H1 (cell line): ENCODE measurements at regions not wholly inside any gene's neighbourhood (a gene's known extent, or its start where the extent isn't known, plus 50 kb on each side); places are given as distances from the start of the nearest gene placed in this dataset.

Experiments used
- CTCF ChIA-PET: fragments of 300-600 bp; sonication (Branson Sonifier 250); formaldehyde crosslinking; loops from one replicate; lab custom pipeline; 2021; ENCODE audit not compliant: partially characterized antibody; lab: Charles Lee
- POLR2A ChIA-PET: fragments of 300-600 bp; sonication (Branson Sonifier 250); formaldehyde crosslinking; loops from one replicate; lab custom pipeline; 2021; ENCODE audit warnings: inconsistent platforms; ENCODE audit not compliant: partially characterized antibody; lab: Charles Lee
- DNase-seq, 2 experiments: peaks; one replicate each; pipeline versions ENCODE4 v3.0.0 to v3.0.0-alpha.2; 2010 to 2022; ENCODE audit warnings: low spot score in 2 of 2, low read depth in 1 of 2, mixed read lengths in 1 of 2
- FAIRE-seq: peaks from 2 replicates; lab custom pipeline; 2011; peaks lifted over from hg19 to GRCh38; lab: Jason Lieb, UNC
- H2AFZ ChIP-seq: 2 replicates; pipeline ENCODE4 v1.8.1; 2012; ENCODE audit warnings: low read length, inconsistent platforms
- H2AK5ac ChIP-seq: 2 replicates; pipeline ENCODE4 v1.6.1; 2013; ENCODE audit warnings: low read depth, low read length
- H2BK120ac ChIP-seq: replicated peaks from 2 replicates; pipeline ENCODE3; 2013; ENCODE audit warnings: low read depth, low read length, inconsistent platforms
- H2BK12ac ChIP-seq: 2 replicates; pipeline ENCODE4 v1.6.1; 2013; ENCODE audit warnings: low read depth, low read length
- H2BK15ac ChIP-seq: 2 replicates; pipeline ENCODE4 v1.6.1; 2013; ENCODE audit warnings: low read length
- H2BK20ac ChIP-seq: 2 replicates; pipeline ENCODE4 v1.6.1; 2013; ENCODE audit warnings: low read length
- H2BK5ac ChIP-seq: 2 replicates; pipeline ENCODE4 v1.6.1; 2013; ENCODE audit warnings: low read depth, low read length
- H3K14ac ChIP-seq: 2 replicates; pipeline ENCODE4 v1.6.1; 2013; ENCODE audit warnings: inconsistent platforms; ENCODE audit not compliant: insufficient read length
- H3K18ac ChIP-seq: 2 replicates; pipeline ENCODE4 v1.6.1; 2013; ENCODE audit warnings: low read length; ENCODE audit errors: extremely low read depth
- H3K23ac ChIP-seq: 2 replicates; pipeline ENCODE4 v1.6.1; 2013; ENCODE audit warnings: inconsistent platforms; ENCODE audit not compliant: insufficient read length
- H3K23me2 ChIP-seq: 2 replicates; pipeline ENCODE4 v1.6.1; 2013; ENCODE audit warnings: low read depth, low read length
- H3K27ac ChIP-seq: 2 replicates; pipeline ENCODE4 v1.6.1; 2011; ENCODE audit warnings: low read depth, low read length, inconsistent platforms
- H3K27me3 ChIP-seq, 4 experiments: replicated peaks in 1 of 4; 1 replicate in 1 of 4; 2 replicates in 3 of 4; pipeline versions ENCODE4 v1.6.1 to v1.8.1; 2011 to 2013; ENCODE audit warnings: low read length in 3 of 4, mild to moderate bottlenecking in 3 of 4, inconsistent platforms in 2 of 4, mixed read lengths in 2 of 4, moderate library complexity in 1 of 4; ENCODE audit not compliant: control insufficient read depth in 3 of 4, insufficient read depth in 3 of 4; ENCODE audit errors: extremely low read depth in 1 of 4
- H3K36me3 ChIP-seq, 4 experiments: 2 replicates each; pipeline versions ENCODE4 v1.6.1 to v1.8.1; 2011 to 2013; ENCODE audit warnings: mild to moderate bottlenecking in 4 of 4, low read length in 3 of 4, moderate library complexity in 2 of 4, control low read depth in 1 of 4, inconsistent platforms in 1 of 4; ENCODE audit not compliant: insufficient read depth in 4 of 4, control insufficient read depth in 2 of 4
- H3K4ac ChIP-seq: replicated peaks from 2 replicates; pipeline ENCODE3; 2013; ENCODE audit warnings: low read length, low read depth, mixed read lengths, inconsistent platforms; ENCODE audit not compliant: insufficient read length
- H3K4me1 ChIP-seq, 4 experiments: replicated peaks in 1 of 4; 1 replicate in 1 of 4; 2 replicates in 3 of 4; pipeline versions ENCODE4 v1.6.1 to v1.8.1; 2011 to 2013; ENCODE audit warnings: low read length in 3 of 4, inconsistent platforms in 2 of 4, mixed read lengths in 1 of 4; ENCODE audit not compliant: insufficient read depth in 4 of 4, control insufficient read depth in 3 of 4
- H3K4me2 ChIP-seq, 2 experiments: 2 replicates each; pipeline versions ENCODE4 v1.6.1 to v1.8.1; 2011 to 2013; ENCODE audit warnings: low read depth in 2 of 2, low read length in 2 of 2, control low read depth in 1 of 2, inconsistent platforms in 1 of 2, mild to moderate bottlenecking in 1 of 2; ENCODE audit not compliant: insufficient read depth in 1 of 2
- H3K4me3 ChIP-seq, 4 experiments: fragments of 200-600, 300-600 bp in 1 of 4; sonication (generic), shearing (Covaris generic), sonication (Bioruptor Twin) in 1 of 4; 2 replicates each; pipeline versions ENCODE4 v1.5.1 to v1.8.1; 2011 to 2016; ENCODE audit warnings: low read length in 4 of 4, low read depth in 3 of 4, control low read depth in 2 of 4, inconsistent platforms in 2 of 4, mild to moderate bottlenecking in 2 of 4, mixed read lengths in 1 of 4, moderate library complexity in 1 of 4; ENCODE audit not compliant: insufficient read depth in 2 of 4; ENCODE audit errors: extremely low read depth in 1 of 4
- H3K56ac ChIP-seq: replicated peaks from 2 replicates; pipeline ENCODE3; 2013; ENCODE audit warnings: low read depth, mild to moderate bottlenecking, mixed read lengths, low read length, inconsistent platforms; ENCODE audit not compliant: insufficient read length
- H3K79me1 ChIP-seq: 2 replicates; pipeline ENCODE4 v1.6.1; 2013; ENCODE audit warnings: low read depth, low read length, control low read depth
- H3K79me2 ChIP-seq, 2 experiments: 2 replicates each; pipeline versions ENCODE4 v1.6.1 to v1.8.1; 2012 to 2013; ENCODE audit warnings: low read length in 2 of 2, mild to moderate bottlenecking in 2 of 2, inconsistent platforms in 1 of 2; ENCODE audit not compliant: insufficient read depth in 2 of 2, control insufficient read depth in 1 of 2
- H3K9ac ChIP-seq, 4 experiments: replicated peaks in 1 of 4; 1 replicate in 1 of 4; 2 replicates in 3 of 4; pipeline versions ENCODE4 v1.6.1 to v1.8.1; 2011 to 2013; ENCODE audit warnings: low read depth in 3 of 4, low read length in 3 of 4, control low read depth in 2 of 4, mild to moderate bottlenecking in 2 of 4, moderate library complexity in 2 of 4, inconsistent platforms in 1 of 4; ENCODE audit errors: extremely low read depth in 1 of 4
- H3K9me3 ChIP-seq, 2 experiments: 2 replicates each; pipeline versions ENCODE4 v1.6.1 to v1.8.1; 2012 to 2013; ENCODE audit warnings: mild to moderate bottlenecking in 2 of 2, moderate library complexity in 2 of 2, control low read depth in 1 of 2, inconsistent platforms in 1 of 2, low read depth in 1 of 2, low read length in 1 of 2, mixed read lengths in 1 of 2; ENCODE audit not compliant: insufficient read depth in 2 of 2
- H4K20me1 ChIP-seq, 2 experiments: replicated peaks in 1 of 2; 2 replicates each; pipeline versions ENCODE3 to v1.8.1; 2011 to 2013; ENCODE audit warnings: inconsistent platforms in 2 of 2, low read length in 2 of 2, mild to moderate bottlenecking in 1 of 2; ENCODE audit not compliant: insufficient read depth in 2 of 2, control insufficient read depth in 1 of 2
- H4K5ac ChIP-seq: 2 replicates; pipeline ENCODE4 v1.6.1; 2013; ENCODE audit warnings: low read length, low read depth, mixed read lengths, inconsistent platforms; ENCODE audit not compliant: insufficient read length
- H4K8ac ChIP-seq: 2 replicates; pipeline ENCODE4 v1.8.0; 2013; ENCODE audit warnings: mild to moderate bottlenecking, moderate library complexity, low read length, inconsistent platforms; ENCODE audit not compliant: insufficient read depth; ENCODE audit errors: extremely low read depth
- H4K91ac ChIP-seq: replicated peaks from 2 replicates; pipeline ENCODE3; 2013; ENCODE audit warnings: low read length, mixed read lengths, inconsistent platforms; ENCODE audit not compliant: insufficient read length
- ATF2 ChIP-seq: IDR thresholded peaks from 2 replicates; pipeline ENCODE4 v1.6.1; 2012; ENCODE audit warnings: low read length, inconsistent platforms
- BCL11A ChIP-seq, 2 experiments: IDR thresholded peaks; one replicate each; pipeline ENCODE4 v1.6.1; 2011; ENCODE audit warnings: low read depth in 2 of 2, low read length in 2 of 2, mild to moderate bottlenecking in 2 of 2
- CEBPB ChIP-seq: IDR thresholded peaks from 2 replicates; pipeline ENCODE4 v1.6.1; 2012; ENCODE audit warnings: low read depth, low read length
- CHD2 ChIP-seq: IDR thresholded peaks from 2 replicates; pipeline ENCODE4 v1.6.1; 2012; ENCODE audit warnings: low read length, improper control_type of control experiment
- CTBP2 ChIP-seq: IDR thresholded peaks from 2 replicates; pipeline ENCODE4 v1.7.0; 2011; ENCODE audit warnings: borderline replicate concordance, mild to moderate bottlenecking, moderate library complexity, mixed read lengths, low read length; ENCODE audit not compliant: insufficient read depth, insufficient read length
- KDM1A ChIP-seq: fragments of 200-600, 300-600 bp; sonication (generic); IDR thresholded peaks from 2 replicates; pipeline ENCODE4 v1.7.1; 2016; ENCODE audit warnings: mild to moderate bottlenecking, low read length, borderline replicate concordance
- PHF8 ChIP-seq: fragments of 200-600 bp; sonication (generic); conservative IDR thresholded peaks from 2 replicates; pipeline ENCODE4 v1.7.1; 2012; ENCODE audit warnings: low read depth, mild to moderate bottlenecking, inconsistent platforms, low read length, moderate library complexity
- RBBP5 ChIP-seq: IDR thresholded peaks from 2 replicates; pipeline ENCODE4 v1.7.1; 2012; ENCODE audit warnings: low read depth, mild to moderate bottlenecking, inconsistent platforms, low read length, moderate library complexity, borderline replicate concordance
- RXRA ChIP-seq: IDR thresholded peaks from 2 replicates; pipeline ENCODE4 v1.6.1; 2011; ENCODE audit warnings: low read depth, mild to moderate bottlenecking, low read length, moderate library complexity; ENCODE audit not compliant: insufficient read depth
- SP4 ChIP-seq: IDR thresholded peaks from 2 replicates; pipeline ENCODE4 v1.6.1; 2012; ENCODE audit warnings: low read length, inconsistent platforms
- TAF1 ChIP-seq: IDR thresholded peaks from 2 replicates; pipeline ENCODE4 v1.6.1; 2011; ENCODE audit warnings: mild to moderate bottlenecking, low read depth, low read length
- TBP ChIP-seq: IDR thresholded peaks from 2 replicates; pipeline ENCODE4 v1.6.1; 2011; ENCODE audit warnings: low read depth, low read length, improper control_type of control experiment
- WGBS, 2 experiments: shearing (Covaris generic) in 1 of 2; methylation state at CpG; one replicate each; pipeline versions ENCODE4 v1.1.6 to v1.1.7; 2013 to 2015; ENCODE audit warnings: low lambda C conversion rate in 2 of 2, mixed read lengths in 2 of 2, inconsistent platforms in 1 of 2, low coverage in 1 of 2, missing lambda C conversion rate in 1 of 2; ENCODE audit not compliant: insufficient replicate concordance in 2 of 2, insufficient coverage in 1 of 2, insufficient read length in 1 of 2; ENCODE audit errors: extremely low coverage in 1 of 2, missing lambda C conversion rate in 1 of 2; 5-methylcytosine and 5-hydroxymethylcytosine counted together

DNA sequence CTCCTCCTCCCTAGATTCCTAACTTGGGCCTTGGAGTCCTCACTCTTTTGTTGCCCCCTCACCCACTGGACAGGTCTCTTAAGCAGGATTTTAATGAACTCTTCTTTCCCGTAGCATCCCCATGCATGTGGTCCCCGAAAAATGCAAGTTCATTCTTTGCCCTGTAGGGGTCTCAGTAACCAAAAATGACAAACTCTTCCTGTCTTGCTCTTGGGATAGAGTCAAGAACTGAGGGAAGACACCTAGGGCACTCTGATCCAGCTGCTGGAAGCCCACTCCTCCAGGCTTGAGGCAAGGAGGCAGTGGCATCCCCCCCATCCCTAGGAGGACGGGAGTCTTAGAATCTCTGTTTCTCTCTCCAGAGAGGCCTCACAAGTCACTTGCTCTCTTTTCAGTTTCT is 987.0 kb downstream of the DIAPH3 start:
- Histone ChIP-seq H4K5ac (no peak overlapping the region), H3K4me2 (no peak overlapping the region), H4K8ac (no peak overlapping the region), H3K23ac (no peak overlapping the region), H4K91ac (no peak overlapping the region), H3K9ac (no peak overlapping the region), H3K23me2 (no peaks in the 10 kb centered on the region), H3K18ac (no peak overlapping the region), H3K27ac (no peak overlapping the region), H2BK5ac (no peak overlapping the region), H4K20me1 (no peaks in the 10 kb centered on the region), H3K14ac (no peak overlapping the region), H3K79me2 (no peaks in the 10 kb centered on the region), H2BK120ac (no peak overlapping the region), H3K9me3 (no peaks in the 10 kb centered on the region), H3K36me3 (no peaks in the 10 kb centered on the region), H3K4ac (no peak overlapping the region), H3K79me1 (no peaks in the 10 kb centered on the region), H2BK12ac (no peak overlapping the region), H2AK5ac (no peak overlapping the region), H2BK15ac (no peak overlapping the region), H2BK20ac (no peak overlapping the region), H3K4me3 (no peak overlapping the region), H3K56ac (no peak overlapping the region), H2AFZ (no peak overlapping the region), H3K27me3 (no peaks in the 10 kb centered on the region), H3K4me1 (peaks cover 0 to 1% (median under 1%) of the 10 kb centered on the region in 4 experiments; a peak in 1 of 7 replicates)
- ChIA-PET CTCF (interaction anchor here (0.5 to 3.1 kb wide), 8 partner anchors 14 to 447 kb away, joined by 3 to 24 read pairs (median 4); no protein-coding TSS in a partner anchor), POLR2A (no interaction called here)
- WGBS, 2 experiments: 86% methylated on average over 3 of the region's 3 CpGs; no CpG with 5 or more reads in 1 of the 2 experiments
- DNase-seq: no peak
- no peak for FAIRE-seq
- no peak for TF ChIP-seq CEBPB
- TF ChIP-seq RXRA: no peak
- TF ChIP-seq ATF2: no peak
- TF ChIP-seq CHD2: no peak
- no peak for TF ChIP-seq CTBP2
- no peak for TF ChIP-seq BCL11A (IDR thresholded peaks at IDR 0.05; ENCODE audit: low read depth in 2 of 2, low read length in 2 of 2)
- no peak for TF ChIP-seq PHF8
- no peak for TF ChIP-seq KDM1A
- peak; percentile 59; the same call in 1 of the 2 replicates for TF ChIP-seq TBP
- no peak for TF ChIP-seq TAF1
- no peak for TF ChIP-seq RBBP5
- TF ChIP-seq SP4: no peak
